Liver (tissue), 2 donors: ENCODE measurements at regions not wholly inside any gene's neighbourhood (a gene's known extent, or its start where the extent isn't known, plus 50 kb on each side); places are given as distances from the start of the nearest gene placed in this dataset.
"Not testable (repeated sequence)": the region's sequence is repeated elsewhere in the genome, so short reads cannot be mapped to it uniquely, and the experiment has no call there.

Experiments used
- TF ChIP-seq, protein P1 (sequence below): IDR thresholded peaks from 2 replicates; pipeline ENCODE4 v1.6.1; 2016; ENCODE audit warnings: antibody characterized with exemption
- TF ChIP-seq, protein P2 (sequence below): fragments of 150-350 bp; IDR thresholded peaks from 2 replicates; pipeline ENCODE4 v1.5.1; 2017; ENCODE audit warnings: improper control_type of control experiment, low read depth, low read length; ENCODE audit not compliant: missing input control
- TF ChIP-seq, protein P3 (sequence below): IDR thresholded peaks from 2 replicates; pipeline ENCODE4 v1.6.1; 2016; ENCODE audit warnings: antibody characterized with exemption, mild to moderate bottlenecking
- donor health status: healthy.

DNA sequence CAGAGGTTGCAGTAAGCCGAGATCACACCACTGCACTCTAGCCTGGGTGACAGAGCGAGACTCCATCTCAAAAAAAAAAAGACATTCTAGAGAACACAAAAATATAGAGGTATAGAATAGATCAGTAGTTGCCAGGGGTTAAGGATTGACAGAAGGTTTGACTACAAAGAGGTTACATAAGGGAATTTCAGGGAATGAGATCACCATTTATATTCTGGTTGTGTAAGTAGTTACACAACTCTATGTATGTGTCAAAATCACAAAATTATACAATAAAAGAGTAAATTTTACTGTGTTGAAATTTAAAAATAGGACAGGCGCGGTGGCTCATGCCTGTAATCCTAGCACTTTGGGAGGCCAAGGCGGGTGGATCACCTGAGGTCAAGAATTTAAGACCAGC is 119.9 kb upstream of the SLC44A1 start:
- TF ChIP-seq, protein P1, sequence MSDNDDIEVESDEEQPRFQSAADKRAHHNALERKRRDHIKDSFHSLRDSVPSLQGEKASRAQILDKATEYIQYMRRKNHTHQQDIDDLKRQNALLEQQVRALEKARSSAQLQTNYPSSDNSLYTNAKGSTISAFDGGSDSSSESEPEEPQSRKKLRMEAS, result not testable (repeated sequence)
- TF ChIP-seq, protein P2, sequence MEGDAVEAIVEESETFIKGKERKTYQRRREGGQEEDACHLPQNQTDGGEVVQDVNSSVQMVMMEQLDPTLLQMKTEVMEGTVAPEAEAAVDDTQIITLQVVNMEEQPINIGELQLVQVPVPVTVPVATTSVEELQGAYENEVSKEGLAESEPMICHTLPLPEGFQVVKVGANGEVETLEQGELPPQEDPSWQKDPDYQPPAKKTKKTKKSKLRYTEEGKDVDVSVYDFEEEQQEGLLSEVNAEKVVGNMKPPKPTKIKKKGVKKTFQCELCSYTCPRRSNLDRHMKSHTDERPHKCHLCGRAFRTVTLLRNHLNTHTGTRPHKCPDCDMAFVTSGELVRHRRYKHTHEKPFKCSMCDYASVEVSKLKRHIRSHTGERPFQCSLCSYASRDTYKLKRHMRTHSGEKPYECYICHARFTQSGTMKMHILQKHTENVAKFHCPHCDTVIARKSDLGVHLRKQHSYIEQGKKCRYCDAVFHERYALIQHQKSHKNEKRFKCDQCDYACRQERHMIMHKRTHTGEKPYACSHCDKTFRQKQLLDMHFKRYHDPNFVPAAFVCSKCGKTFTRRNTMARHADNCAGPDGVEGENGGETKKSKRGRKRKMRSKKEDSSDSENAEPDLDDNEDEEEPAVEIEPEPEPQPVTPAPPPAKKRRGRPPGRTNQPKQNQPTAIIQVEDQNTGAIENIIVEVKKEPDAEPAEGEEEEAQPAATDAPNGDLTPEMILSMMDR, result not testable (repeated sequence)
- TF ChIP-seq, protein P3, sequence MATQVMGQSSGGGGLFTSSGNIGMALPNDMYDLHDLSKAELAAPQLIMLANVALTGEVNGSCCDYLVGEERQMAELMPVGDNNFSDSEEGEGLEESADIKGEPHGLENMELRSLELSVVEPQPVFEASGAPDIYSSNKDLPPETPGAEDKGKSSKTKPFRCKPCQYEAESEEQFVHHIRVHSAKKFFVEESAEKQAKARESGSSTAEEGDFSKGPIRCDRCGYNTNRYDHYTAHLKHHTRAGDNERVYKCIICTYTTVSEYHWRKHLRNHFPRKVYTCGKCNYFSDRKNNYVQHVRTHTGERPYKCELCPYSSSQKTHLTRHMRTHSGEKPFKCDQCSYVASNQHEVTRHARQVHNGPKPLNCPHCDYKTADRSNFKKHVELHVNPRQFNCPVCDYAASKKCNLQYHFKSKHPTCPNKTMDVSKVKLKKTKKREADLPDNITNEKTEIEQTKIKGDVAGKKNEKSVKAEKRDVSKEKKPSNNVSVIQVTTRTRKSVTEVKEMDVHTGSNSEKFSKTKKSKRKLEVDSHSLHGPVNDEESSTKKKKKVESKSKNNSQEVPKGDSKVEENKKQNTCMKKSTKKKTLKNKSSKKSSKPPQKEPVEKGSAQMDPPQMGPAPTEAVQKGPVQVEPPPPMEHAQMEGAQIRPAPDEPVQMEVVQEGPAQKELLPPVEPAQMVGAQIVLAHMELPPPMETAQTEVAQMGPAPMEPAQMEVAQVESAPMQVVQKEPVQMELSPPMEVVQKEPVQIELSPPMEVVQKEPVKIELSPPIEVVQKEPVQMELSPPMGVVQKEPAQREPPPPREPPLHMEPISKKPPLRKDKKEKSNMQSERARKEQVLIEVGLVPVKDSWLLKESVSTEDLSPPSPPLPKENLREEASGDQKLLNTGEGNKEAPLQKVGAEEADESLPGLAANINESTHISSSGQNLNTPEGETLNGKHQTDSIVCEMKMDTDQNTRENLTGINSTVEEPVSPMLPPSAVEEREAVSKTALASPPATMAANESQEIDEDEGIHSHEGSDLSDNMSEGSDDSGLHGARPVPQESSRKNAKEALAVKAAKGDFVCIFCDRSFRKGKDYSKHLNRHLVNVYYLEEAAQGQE, result not testable (repeated sequence)
